Vagina (tissue), 2 donors: ENCODE measurements at regions not wholly inside any gene's neighbourhood (a gene's known extent, or its start where the extent isn't known, plus 50 kb on each side); places are given as distances from the start of the nearest gene placed in this dataset.
"Not testable (repeated sequence)": the region's sequence is repeated elsewhere in the genome, so short reads cannot be mapped to it uniquely, and the experiment has no call there.

Experiments used
- DNase-seq, 2 donors: peaks; one replicate each; pipeline ENCODE4 v3.0.0-alpha.2; 2017; ENCODE audit errors: extremely low spot score in 2 of 2
- H3K27ac ChIP-seq: fragments of 200-600 bp; sonication (generic); one replicate; pipeline ENCODE4 v1.5.1; 2019
- H3K27me3 ChIP-seq: fragments of 200-600 bp; sonication (generic); one replicate; pipeline ENCODE4 v1.5.1; 2019
- H3K36me3 ChIP-seq, 2 donors: fragments of 200-600 bp; sonication (generic); one replicate each; pipeline ENCODE4 v1.5.1; 2017 to 2019
- H3K4me1 ChIP-seq: fragments of 200-600 bp; sonication (generic); one replicate; pipeline ENCODE4 v1.5.1; 2019
- H3K4me3 ChIP-seq, 2 donors: fragments of 200-600 bp; sonication (generic); 1 replicate in 1 of 2; 2 replicates in 1 of 2; pipeline ENCODE4 v1.5.1; 2016 to 2019
- H3K9me3 ChIP-seq: fragments of 200-600 bp; sonication (generic); one replicate; pipeline ENCODE4 v1.5.1; 2019
- POLR2A ChIP-seq, 2 donors: fragments of 450-650 bp; IDR thresholded peaks; one replicate each; pipeline ENCODE4 v1.6.1; 2017; ENCODE audit warnings: antibody characterized with exemption in 2 of 2, mild to moderate bottlenecking in 2 of 2, moderate library complexity in 2 of 2
- POLR2AphosphoS5 ChIP-seq, 2 donors: sonication (generic); formaldehyde crosslinking; IDR thresholded peaks; one replicate each; pipeline ENCODE4 v1.9.0; 2017; ENCODE audit warnings: antibody characterized with exemption in 2 of 2, mild to moderate bottlenecking in 2 of 2, low read depth in 1 of 2; ENCODE audit not compliant: insufficient read depth in 1 of 2
- intact Hi-C: fragments of 100-400 bp; cut with DNase I; formaldehyde crosslinking; loops from one replicate; pipeline ENCODE4 v1.15.1; 2023
- TF ChIP-seq, protein P1 (sequence below), 3 experiments: fragments of 450-650 bp in 2 of 3; fragments of 200-600 bp in 1 of 3; sonication (generic) in 1 of 3; IDR thresholded peaks; one replicate each; pipeline ENCODE4 v1.5.1; 2017 to 2019; ENCODE audit warnings: antibody characterized with exemption in 3 of 3, mild to moderate bottlenecking in 2 of 3, moderate library complexity in 2 of 3

GRCh38 chrX:121864561-121864960 lies 817.2 kb downstream of the GLUD2 start:
- TF ChIP-seq, protein P1, sequence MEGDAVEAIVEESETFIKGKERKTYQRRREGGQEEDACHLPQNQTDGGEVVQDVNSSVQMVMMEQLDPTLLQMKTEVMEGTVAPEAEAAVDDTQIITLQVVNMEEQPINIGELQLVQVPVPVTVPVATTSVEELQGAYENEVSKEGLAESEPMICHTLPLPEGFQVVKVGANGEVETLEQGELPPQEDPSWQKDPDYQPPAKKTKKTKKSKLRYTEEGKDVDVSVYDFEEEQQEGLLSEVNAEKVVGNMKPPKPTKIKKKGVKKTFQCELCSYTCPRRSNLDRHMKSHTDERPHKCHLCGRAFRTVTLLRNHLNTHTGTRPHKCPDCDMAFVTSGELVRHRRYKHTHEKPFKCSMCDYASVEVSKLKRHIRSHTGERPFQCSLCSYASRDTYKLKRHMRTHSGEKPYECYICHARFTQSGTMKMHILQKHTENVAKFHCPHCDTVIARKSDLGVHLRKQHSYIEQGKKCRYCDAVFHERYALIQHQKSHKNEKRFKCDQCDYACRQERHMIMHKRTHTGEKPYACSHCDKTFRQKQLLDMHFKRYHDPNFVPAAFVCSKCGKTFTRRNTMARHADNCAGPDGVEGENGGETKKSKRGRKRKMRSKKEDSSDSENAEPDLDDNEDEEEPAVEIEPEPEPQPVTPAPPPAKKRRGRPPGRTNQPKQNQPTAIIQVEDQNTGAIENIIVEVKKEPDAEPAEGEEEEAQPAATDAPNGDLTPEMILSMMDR (IDR thresholded peaks at IDR 0.05) = no peak
- TF ChIP-seq POLR2AphosphoS5 (IDR thresholded peaks at IDR 0.05; ENCODE audit: insufficient read depth in 1 of 2, low read depth in 1 of 2) (no peak), POLR2A (IDR thresholded peaks at IDR 0.05) (no peak)
- H3K4me1 ChIP-seq = no peaks in the 10 kb centered on the region
- H3K36me3 ChIP-seq = no peaks in the 10 kb centered on the region
- no peak for DNase-seq
- intact Hi-C loops = no loop called here
- no peak overlapping the region for H3K27ac ChIP-seq
- no peaks in the 10 kb centered on the region for H3K9me3 ChIP-seq
- no peaks in the 10 kb centered on the region for H3K27me3 ChIP-seq
- H3K4me3 ChIP-seq = no peak overlapping the region

DNA sequence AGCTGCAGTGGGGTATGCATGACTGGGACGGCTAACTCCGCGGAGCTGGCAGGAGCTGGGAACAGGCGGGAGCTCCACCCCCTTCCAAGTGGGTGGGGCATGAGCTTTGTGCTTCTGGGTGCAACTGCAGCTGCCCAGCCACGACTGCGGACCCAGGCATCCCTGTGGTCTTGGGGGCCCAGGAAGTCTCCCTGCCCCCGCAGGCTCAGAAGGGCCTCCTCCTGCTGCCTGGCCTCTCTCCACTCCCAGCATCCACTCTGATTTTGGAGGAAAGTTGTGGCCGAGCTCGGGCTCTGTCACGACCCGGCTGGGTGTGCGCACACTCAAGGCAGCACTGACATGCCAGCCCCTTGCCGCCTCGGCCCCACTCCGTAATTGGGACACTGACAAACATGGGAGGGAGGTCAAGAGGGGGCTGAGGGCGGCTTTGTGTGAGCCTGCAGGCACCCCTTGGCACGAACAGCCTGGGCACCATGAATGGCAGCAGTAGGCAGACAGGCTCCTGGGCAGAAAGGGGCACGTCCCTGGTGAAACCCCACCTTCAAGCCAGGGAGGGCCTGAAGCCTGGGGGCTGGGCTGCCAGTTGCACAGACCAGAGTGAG lies 822.6 kb downstream of the GLUD2 start:
- TF ChIP-seq, protein P1 (IDR thresholded peaks at IDR 0.05) = no peak
- TF ChIP-seq POLR2AphosphoS5 (IDR thresholded peaks at IDR 0.05; ENCODE audit: insufficient read depth in 1 of 2, low read depth in 1 of 2) = no peak
- TF ChIP-seq POLR2A (IDR thresholded peaks at IDR 0.05) = no peak
- Histone ChIP-seq H3K36me3 (no peaks in the 10 kb centered on the region), H3K27me3 (no peaks in the 10 kb centered on the region), H3K9me3 (no peaks in the 10 kb centered on the region), H3K27ac (no peak overlapping the region), H3K4me3 (no peak overlapping the region), H3K4me1 (no peaks in the 10 kb centered on the region)
- intact Hi-C loops = no loop called here
- peak in 1 of 2 donors; percentile 95 for DNase-seq

GRCh38 chrX:121871122-121871521 lies 823.7 kb downstream of the GLUD2 start:
- H3K27ac ChIP-seq = no peak overlapping the region

GRCh38 chrX:121876305-121876704 lies 828.9 kb downstream of the GLUD2 start:
- no peak for DNase-seq
- no peak for TF ChIP-seq POLR2AphosphoS5 (IDR thresholded peaks at IDR 0.05; ENCODE audit: insufficient read depth in 1 of 2, low read depth in 1 of 2)
- TF ChIP-seq, protein P1 (IDR thresholded peaks at IDR 0.05) = no peak
- no peak for TF ChIP-seq POLR2A (IDR thresholded peaks at IDR 0.05)
- intact Hi-C loops = no loop called here

More at GRCh38 chrX:121871122-121871521, 823.7 kb downstream of the GLUD2 start:
- H3K9me3 ChIP-seq = no peaks in the 10 kb centered on the region
- H3K4me1 ChIP-seq = no peaks in the 10 kb centered on the region
- TF ChIP-seq, protein P1 (IDR thresholded peaks at IDR 0.05) = no peak
- no peak for TF ChIP-seq POLR2AphosphoS5 (IDR thresholded peaks at IDR 0.05; ENCODE audit: insufficient read depth in 1 of 2, low read depth in 1 of 2)
- no peaks in the 10 kb centered on the region for H3K36me3 ChIP-seq
- DNase-seq = no peak
- H3K27me3 ChIP-seq = no peaks in the 10 kb centered on the region
- intact Hi-C loops = no loop called here
- no peak overlapping the region for H3K4me3 ChIP-seq

GRCh38 chrX:121877337-121877736 lies 829.9 kb downstream of the GLUD2 start:
- DNase-seq, H3K27ac ChIP-seq, H3K27me3 ChIP-seq, H3K4me1 ChIP-seq, H3K4me3 ChIP-seq, intact Hi-C loops, H3K36me3 ChIP-seq, H3K9me3 ChIP-seq: not testable (repeated sequence)

More at GRCh38 chrX:121876305-121876704, 828.9 kb downstream of the GLUD2 start:
- H3K4me3 ChIP-seq = no peak overlapping the region
- H3K4me1 ChIP-seq = no peaks in the 10 kb centered on the region
- no peak overlapping the region for H3K27ac ChIP-seq
- H3K27me3 ChIP-seq = no peaks in the 10 kb centered on the region
- no peaks in the 10 kb centered on the region for H3K36me3 ChIP-seq
- no peaks in the 10 kb centered on the region for H3K9me3 ChIP-seq
